Endodermal cell (in vitro differentiated cells): ENCODE measurements at regions not wholly inside any gene's neighbourhood (a gene's known extent, or its start where the extent isn't known, plus 50 kb on each side); places are given as distances from the start of the nearest gene placed in this dataset.

ENCODE experiments used
- DNase-seq: peaks from one replicate; pipeline ENCODE4 v3.0.0-alpha.2; 2017
- H3K27ac ChIP-seq: 2 replicates; pipeline ENCODE4 v1.5.1; 2013; ENCODE audit warnings: mild to moderate bottlenecking, low read depth, low read length, moderate library complexity
- H3K27me3 ChIP-seq: 2 replicates; pipeline ENCODE4 v1.6.1; 2013; ENCODE audit warnings: mild to moderate bottlenecking, low read length, moderate library complexity; ENCODE audit not compliant: insufficient read depth, control insufficient read depth, poor library complexity, severe bottlenecking
- H3K36me3 ChIP-seq: 2 replicates; pipeline ENCODE4 v1.7.0; 2013; ENCODE audit warnings: mild to moderate bottlenecking, low read length, moderate library complexity; ENCODE audit not compliant: control insufficient read depth, insufficient read depth
- H3K4me1 ChIP-seq: one replicate; pipeline ENCODE4 v1.7.0; 2013; ENCODE audit warnings: low read length; ENCODE audit not compliant: control insufficient read depth, insufficient read depth
- H3K4me3 ChIP-seq: 2 replicates; pipeline ENCODE4 v1.5.1; 2013; ENCODE audit warnings: mild to moderate bottlenecking, low read length, moderate library complexity
- H3K9ac ChIP-seq: 2 replicates; pipeline ENCODE4 v1.6.1; 2013; ENCODE audit warnings: mild to moderate bottlenecking, low read length, moderate library complexity; ENCODE audit not compliant: poor library complexity, severe bottlenecking; ENCODE audit errors: extremely low read depth
- H3K9me3 ChIP-seq: 2 replicates; pipeline ENCODE4 v1.6.1; 2013; ENCODE audit warnings: mild to moderate bottlenecking, low read length, moderate library complexity; ENCODE audit not compliant: control insufficient read depth
- H3K27ac Mint-ChIP-seq: 2 replicates; pipeline ENCODE4 v1.8.0; 2020; ENCODE audit warnings: mixed read lengths
- H3K27me3 Mint-ChIP-seq: 2 replicates; pipeline ENCODE4 v1.8.0; 2021; ENCODE audit warnings: mild to moderate bottlenecking, mixed read lengths; ENCODE audit not compliant: insufficient read depth
- H3K36me3 Mint-ChIP-seq: 2 replicates; pipeline ENCODE4 v1.8.0; 2020; ENCODE audit warnings: low read depth, mixed read lengths
- H3K4me1 Mint-ChIP-seq: 2 replicates; pipeline ENCODE4 v1.8.0; 2020; ENCODE audit warnings: mixed read lengths
- H3K4me3 Mint-ChIP-seq: 2 replicates; pipeline ENCODE4 v1.8.0; 2020; ENCODE audit warnings: mild to moderate bottlenecking, moderate library complexity, mixed read lengths
- H3K9me3 Mint-ChIP-seq: 2 replicates; pipeline ENCODE4 v1.8.0; 2020; ENCODE audit warnings: mild to moderate bottlenecking, mixed read lengths
- WGBS, 2 experiments: methylation state at CpG; one replicate each; pipeline versions ENCODE4 v1.1.5 to v1.1.7; 2013; ENCODE audit warnings: missing lambda C conversion rate in 2 of 2, mixed read lengths in 1 of 2; ENCODE audit not compliant: insufficient coverage in 1 of 2, insufficient read length in 1 of 2; 5-methylcytosine and 5-hydroxymethylcytosine counted together
- TF ChIP-seq, protein P1 (sequence below): fragments of 200-600 bp; sonication (generic); conservative IDR thresholded peaks from 2 replicates; pipeline ENCODE4 v1.5.0; 2021; ENCODE audit warnings: antibody characterized with exemption, mild to moderate bottlenecking

DNA sequence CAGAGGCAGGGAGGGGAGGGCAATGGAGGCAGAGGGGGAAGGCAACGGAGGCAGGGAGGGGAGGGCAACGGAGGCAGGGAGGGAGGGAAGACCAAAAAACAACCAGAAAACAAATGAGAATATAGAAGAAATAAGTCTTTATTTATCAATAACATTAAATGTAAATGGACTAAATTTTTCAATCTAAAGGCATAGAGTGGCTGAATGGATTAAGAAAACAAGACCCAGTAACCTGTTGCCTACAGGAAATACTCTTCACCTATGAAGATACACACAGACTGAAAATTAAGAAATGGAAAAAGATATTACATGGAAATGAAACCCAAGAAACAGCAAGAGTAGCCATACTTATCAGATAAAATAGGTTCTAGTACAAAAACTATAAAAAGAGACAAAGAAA, 536.3 kb downstream of the TBC1D4 start:
- H3K4me3 Mint-ChIP-seq, result no peak overlapping the region
- H3K27ac Mint-ChIP-seq, result no peak overlapping the region
- Histone ChIP-seq H3K9ac (no peak overlapping the region), H3K4me1 (no peaks in the 10 kb centered on the region), H3K4me3 (no peak overlapping the region), H3K9me3 (peaks cover 11% of the 10 kb centered on the region), H3K36me3 (no peaks in the 10 kb centered on the region), H3K27ac (no peak overlapping the region), H3K27me3 (no peaks in the 10 kb centered on the region)
- H3K9me3 Mint-ChIP-seq, result peaks cover 23% of the 10 kb centered on the region
- no peaks in the 10 kb centered on the region for H3K36me3 Mint-ChIP-seq
- TF ChIP-seq, protein P1, sequence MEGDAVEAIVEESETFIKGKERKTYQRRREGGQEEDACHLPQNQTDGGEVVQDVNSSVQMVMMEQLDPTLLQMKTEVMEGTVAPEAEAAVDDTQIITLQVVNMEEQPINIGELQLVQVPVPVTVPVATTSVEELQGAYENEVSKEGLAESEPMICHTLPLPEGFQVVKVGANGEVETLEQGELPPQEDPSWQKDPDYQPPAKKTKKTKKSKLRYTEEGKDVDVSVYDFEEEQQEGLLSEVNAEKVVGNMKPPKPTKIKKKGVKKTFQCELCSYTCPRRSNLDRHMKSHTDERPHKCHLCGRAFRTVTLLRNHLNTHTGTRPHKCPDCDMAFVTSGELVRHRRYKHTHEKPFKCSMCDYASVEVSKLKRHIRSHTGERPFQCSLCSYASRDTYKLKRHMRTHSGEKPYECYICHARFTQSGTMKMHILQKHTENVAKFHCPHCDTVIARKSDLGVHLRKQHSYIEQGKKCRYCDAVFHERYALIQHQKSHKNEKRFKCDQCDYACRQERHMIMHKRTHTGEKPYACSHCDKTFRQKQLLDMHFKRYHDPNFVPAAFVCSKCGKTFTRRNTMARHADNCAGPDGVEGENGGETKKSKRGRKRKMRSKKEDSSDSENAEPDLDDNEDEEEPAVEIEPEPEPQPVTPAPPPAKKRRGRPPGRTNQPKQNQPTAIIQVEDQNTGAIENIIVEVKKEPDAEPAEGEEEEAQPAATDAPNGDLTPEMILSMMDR, result no peak
- peaks cover 2% of the 10 kb centered on the region for H3K4me1 Mint-ChIP-seq
- no peak for DNase-seq
- WGBS, 2 experiments, result no CpG with 5 or more reads among the region's 2 CpGs
- no peaks in the 10 kb centered on the region for H3K27me3 Mint-ChIP-seq

DNA sequence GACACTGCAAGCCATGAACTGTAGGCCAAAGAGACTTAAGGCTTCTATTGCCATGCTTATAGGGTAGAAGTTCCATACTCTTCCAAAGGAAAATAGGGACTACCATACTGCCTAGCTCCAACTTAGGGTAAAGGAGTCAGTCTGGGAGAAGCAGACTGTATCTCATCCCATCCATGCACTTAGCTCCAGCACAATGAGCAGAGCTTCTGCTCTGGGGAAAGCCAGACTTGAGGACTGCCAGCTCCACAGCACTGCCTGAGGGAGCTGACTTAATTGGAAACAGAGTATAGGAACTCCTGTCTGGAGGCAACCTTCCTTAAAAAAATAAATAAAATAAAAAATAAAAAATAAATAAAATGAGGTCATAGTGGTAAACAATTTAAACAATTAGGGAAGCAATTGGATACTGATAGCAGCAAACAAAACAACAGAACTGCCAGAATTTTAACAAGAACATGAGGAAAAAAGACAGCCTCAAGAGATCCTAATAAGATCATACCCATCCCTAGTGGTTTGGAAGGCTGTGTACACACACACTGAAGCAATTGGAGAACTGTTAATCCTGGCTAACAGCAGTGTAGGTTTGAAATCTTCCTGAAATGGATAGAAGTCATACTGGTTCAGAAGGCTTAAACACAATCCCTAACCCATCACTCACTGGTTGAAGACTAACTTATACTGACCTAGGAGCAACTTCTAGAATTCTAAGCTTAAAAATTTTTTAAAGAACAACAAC, 550.1 kb downstream of the TBC1D4 start:
- H3K27ac Mint-ChIP-seq, result no peak overlapping the region
- DNase-seq, result no peak
- no peaks in the 10 kb centered on the region for H3K36me3 Mint-ChIP-seq
- H3K4me3 Mint-ChIP-seq, result no peak overlapping the region
- H3K27me3 ChIP-seq, result no peaks in the 10 kb centered on the region
- no peaks in the 10 kb centered on the region for H3K9me3 ChIP-seq
- no peaks in the 10 kb centered on the region for H3K4me1 Mint-ChIP-seq
- TF ChIP-seq, protein P1, result no peak
- H3K9me3 Mint-ChIP-seq, result peaks cover 12% of the 10 kb centered on the region
- no peak overlapping the region for H3K4me3 ChIP-seq
- H3K27me3 Mint-ChIP-seq, result no peaks in the 10 kb centered on the region
- H3K27ac ChIP-seq, result no peak overlapping the region
- H3K36me3 ChIP-seq, result no peaks in the 10 kb centered on the region
- no peaks in the 10 kb centered on the region for H3K4me1 ChIP-seq
- no peak overlapping the region for H3K9ac ChIP-seq

GRCh38 chr13:74930402-74931165, 551.4 kb downstream of the TBC1D4 start:
- no peaks in the 10 kb centered on the region for H3K4me1 Mint-ChIP-seq
- Histone ChIP-seq H3K4me1 (no peaks in the 10 kb centered on the region), H3K27me3 (no peaks in the 10 kb centered on the region), H3K36me3 (no peaks in the 10 kb centered on the region), H3K9me3 (no peaks in the 10 kb centered on the region), H3K9ac (no peak overlapping the region), H3K4me3 (no peak overlapping the region), H3K27ac (no peak overlapping the region)
- no peaks in the 10 kb centered on the region for H3K36me3 Mint-ChIP-seq
- H3K27ac Mint-ChIP-seq, result no peak overlapping the region
- no peak overlapping the region for H3K4me3 Mint-ChIP-seq
- H3K9me3 Mint-ChIP-seq, result peaks cover 8% of the 10 kb centered on the region
- no peaks in the 10 kb centered on the region for H3K27me3 Mint-ChIP-seq
- WGBS, 2 experiments, result 91 to 100% methylated on average over 2 to 3 of the region's 3 CpGs
- TF ChIP-seq, protein P1, result no peak
- no peak for DNase-seq
